Stimulated activated CD4-positive, alpha-beta T cell treated with anti-CD3 and anti-CD28 coated beads, Interleukin-4, amount 100 ng/mL, for 1 hour (primary cell): ENCODE measurements at regions not wholly inside any gene's neighbourhood (a gene's known extent, or its start where the extent isn't known, plus 50 kb on each side); places are given as distances from the start of the nearest gene placed in this dataset.

Source experiments
- DNase-seq: peaks from one replicate; pipeline ENCODE4 v3.0.0-alpha.2; 2020

GRCh38 chr4:181193131-181193930, 1049.9 kb upstream of the TENM3 start:
- no peak for DNase-seq

GRCh38 chr4:181194096-181194495, 1049.1 kb upstream of the TENM3 start:
- no peak for DNase-seq

- no peak for DNase-seq
Observed at GRCh38 chr4:181200076-181200475, 1043.1 kb upstream of the TENM3 start.

GRCh38 chr4:181202240-181202639, 1041.0 kb upstream of the TENM3 start:
- DNase-seq, result no peak

GRCh38 chr4:181204109-181204508, 1039.1 kb upstream of the TENM3 start:
- no peak for DNase-seq

- DNase-seq, result no peak
Observed at GRCh38 chr4:181213551-181213950, 1029.7 kb upstream of the TENM3 start.

GRCh38 chr4:181216501-181216900, 1026.7 kb upstream of the TENM3 start:
- no peak for DNase-seq

- no peak for DNase-seq
Observed at GRCh38 chr4:181219783-181220416, 1023.3 kb upstream of the TENM3 start.

- no peak for DNase-seq
Observed at GRCh38 chr4:181224852-181225251, 1018.4 kb upstream of the TENM3 start.

- DNase-seq, result no peak
Observed at GRCh38 chr4:181225616-181226261, 1017.5 kb upstream of the TENM3 start.

- DNase-seq, result no peak
Observed at GRCh38 chr4:181234951-181235680, 1008.1 kb upstream of the TENM3 start.

- no peak for DNase-seq
Observed at GRCh38 chr4:181245326-181245725, 997.9 kb upstream of the TENM3 start.

GRCh38 chr4:181249031-181249430, 994.2 kb upstream of the TENM3 start:
- DNase-seq, result no peak

GRCh38 chr4:181254771-181255170, 988.4 kb upstream of the TENM3 start:
- no peak for DNase-seq

- no peak for DNase-seq
Observed at GRCh38 chr4:181258569-181258968, 984.6 kb upstream of the TENM3 start.

GRCh38 chr4:181259081-181259709, 984.0 kb upstream of the TENM3 start:
- DNase-seq, result no peak

- DNase-seq, result no peak
Observed at GRCh38 chr4:181261279-181261678, 981.9 kb upstream of the TENM3 start.

- no peak for DNase-seq
Observed at GRCh38 chr4:181264893-181265292, 978.3 kb upstream of the TENM3 start.

- no peak for DNase-seq
Observed at GRCh38 chr4:181265370-181265769, 977.8 kb upstream of the TENM3 start.

GRCh38 chr4:181271116-181271640, 972.0 kb upstream of the TENM3 start:
- no peak for DNase-seq

- DNase-seq, result no peak
Observed at GRCh38 chr4:181272422-181272821, 970.8 kb upstream of the TENM3 start.

- no peak for DNase-seq
Observed at GRCh38 chr4:181278941-181279340, 964.3 kb upstream of the TENM3 start.

GRCh38 chr4:181281451-181281850, 961.8 kb upstream of the TENM3 start:
- DNase-seq, result no peak
